HEK293 (cell line): ENCODE measurements at regions not wholly inside any gene's neighbourhood (a gene's known extent, or its start where the extent isn't known, plus 50 kb on each side); places are given as distances from the start of the nearest gene placed in this dataset.

ENCODE experiments used
- CTCF ChIA-PET: fragments of 350-600 bp; formaldehyde crosslinking; extraction: SDS; loops from one replicate; lab custom pipeline; 2021; ENCODE audit warnings: antibody characterized with exemption; lab: Yijun Ruan, JAX
- POLR2A ChIA-PET: fragments of 300-600 bp; formaldehyde crosslinking; extraction: SDS; loops from one replicate; lab custom pipeline; 2020; ENCODE audit warnings: antibody characterized with exemption, inconsistent platforms; lab: Yijun Ruan, JAX
- H3K27ac ChIP-seq: fragments of 200-500 bp; sonication (Bioruptor generic); 2 replicates; pipeline ENCODE4 v1.5.1; 2014; ENCODE audit warnings: low read depth, low read length, control low read depth, inconsistent platforms; ENCODE audit errors: extremely low read depth
- H3K36me3 ChIP-seq, 2 experiments: fragments of 200-500 bp in 1 of 2; sonication (Bioruptor generic) in 1 of 2; 1 replicate in 1 of 2; 2 replicates in 1 of 2; pipeline ENCODE4 v1.5.1; 2014 to 2017; ENCODE audit warnings: inconsistent platforms in 2 of 2, low read length in 2 of 2; ENCODE audit not compliant: control insufficient read depth in 2 of 2, insufficient read depth in 1 of 2
- H3K4me1 ChIP-seq: fragments of 200-500 bp; sonication (Bioruptor generic); 2 replicates; pipeline ENCODE4 v1.5.1; 2014; ENCODE audit warnings: mild to moderate bottlenecking, low read length, inconsistent platforms; ENCODE audit not compliant: control insufficient read depth, insufficient read depth
- H3K4me3 ChIP-seq: 2 replicates; pipeline ENCODE4 v1.5.1; 2011; ENCODE audit warnings: low read depth, mild to moderate bottlenecking, control low read depth, low read length, moderate library complexity
- H3K9me3 ChIP-seq: fragments of 200-500 bp; sonication (Bioruptor generic); 2 replicates; pipeline ENCODE4 v1.5.1; 2014; ENCODE audit warnings: low read depth, low read length, inconsistent platforms; ENCODE audit not compliant: control insufficient read depth, insufficient read depth
- MEIS1 ChIP-seq: sonication (generic); formaldehyde crosslinking; IDR thresholded peaks from 2 replicates; pipeline ENCODE4 v1.8.1; 2022; ENCODE audit warnings: missing genetic modification reagents, mild to moderate bottlenecking, borderline replicate concordance
- MYNN ChIP-seq: fragments of 450-650 bp; formaldehyde crosslinking; IDR thresholded peaks from 2 replicates; pipeline ENCODE4 v1.5.1; 2016; ENCODE audit warnings: missing biosample characterization, missing genetic modification characterization, borderline replicate concordance
- WT1 ChIP-seq: fragments of 450-650 bp; formaldehyde crosslinking; IDR thresholded peaks from 2 replicates; pipeline ENCODE4 v1.5.1; 2016; ENCODE audit warnings: missing biosample characterization, missing genetic modification characterization
- YY2 ChIP-seq: fragments of 450-650 bp; formaldehyde crosslinking; IDR thresholded peaks from 2 replicates; pipeline ENCODE4 v1.5.1; 2016; ENCODE audit warnings: missing biosample characterization, missing genetic modification characterization
- ZBTB20 ChIP-seq: fragments of 450-650 bp; formaldehyde crosslinking; IDR thresholded peaks from 2 replicates; pipeline ENCODE4 v1.5.1; 2016; ENCODE audit warnings: missing biosample characterization, missing genetic modification characterization
- ZBTB21 ChIP-seq: fragments of 450-650 bp; formaldehyde crosslinking; IDR thresholded peaks from 2 replicates; pipeline ENCODE4 v1.5.1; 2017; ENCODE audit warnings: missing biosample characterization, missing genetic modification characterization
- ZBTB26 ChIP-seq: fragments of 450-650 bp; formaldehyde crosslinking; optimal IDR thresholded peaks from 2 replicates; pipeline ENCODE3; 2016; ENCODE audit warnings: missing biosample characterization, mild to moderate bottlenecking, missing genetic modification characterization
- ZBTB48 ChIP-seq: fragments of 450-650 bp; formaldehyde crosslinking; IDR thresholded peaks from 2 replicates; pipeline ENCODE4 v1.5.1; 2016; ENCODE audit warnings: missing biosample characterization, missing genetic modification characterization
- ZBTB8A ChIP-seq: fragments of 450-650 bp; formaldehyde crosslinking; IDR thresholded peaks from 2 replicates; pipeline ENCODE4 v1.5.1; 2016; ENCODE audit warnings: missing biosample characterization, missing genetic modification characterization
- ZNF133 ChIP-seq: fragments of 450-650 bp; formaldehyde crosslinking; IDR thresholded peaks from 2 replicates; pipeline ENCODE4 v1.5.1; 2016; ENCODE audit warnings: missing biosample characterization, missing genetic modification characterization
- ZNF350 ChIP-seq: fragments of 450-650 bp; formaldehyde crosslinking; IDR thresholded peaks from 2 replicates; pipeline ENCODE4 v1.5.0; 2017; ENCODE audit warnings: missing biosample characterization, mild to moderate bottlenecking, missing genetic modification characterization
- ZNF426 ChIP-seq: fragments of 450-650 bp; formaldehyde crosslinking; IDR thresholded peaks from 2 replicates; pipeline ENCODE4 v1.5.1; 2017; ENCODE audit warnings: missing biosample characterization, missing genetic modification characterization, mild to moderate bottlenecking, inconsistent platforms, moderate library complexity
- ZNF473 ChIP-seq: fragments of 450-650 bp; formaldehyde crosslinking; IDR thresholded peaks from 2 replicates; pipeline ENCODE4 v1.5.1; 2017; ENCODE audit warnings: missing biosample characterization, missing genetic modification characterization
- ZNF488 ChIP-seq: fragments of 450-650 bp; formaldehyde crosslinking; IDR thresholded peaks from 2 replicates; pipeline ENCODE4 v1.5.1; 2016; ENCODE audit warnings: missing biosample characterization, missing genetic modification characterization
- ZNF530 ChIP-seq: fragments of 450-650 bp; formaldehyde crosslinking; IDR thresholded peaks from 2 replicates; pipeline ENCODE4 v1.5.1; 2016; ENCODE audit warnings: low read depth, missing biosample characterization, missing genetic modification characterization
- ZNF629 ChIP-seq: fragments of 450-650 bp; formaldehyde crosslinking; IDR thresholded peaks from 2 replicates; pipeline ENCODE4 v1.5.1; 2017; ENCODE audit warnings: missing biosample characterization, missing genetic modification characterization
- ZNF792 ChIP-seq: fragments of 450-650 bp; formaldehyde crosslinking; IDR thresholded peaks from 2 replicates; pipeline ENCODE4 v1.5.1; 2016; ENCODE audit warnings: missing biosample characterization, missing genetic modification characterization
- ZSCAN4 ChIP-seq: fragments of 450-650 bp; formaldehyde crosslinking; IDR thresholded peaks from 2 replicates; pipeline ENCODE4 v1.5.1; 2017; ENCODE audit warnings: missing biosample characterization, missing genetic modification characterization
- TF ChIP-seq, protein P1 (sequence below): fragments of 450-650 bp; formaldehyde crosslinking; IDR thresholded peaks from 2 replicates; pipeline ENCODE4 v1.5.1; 2017; ENCODE audit warnings: missing biosample characterization, missing genetic modification characterization
- TF ChIP-seq, protein P2 (sequence below): fragments of 450-650 bp; formaldehyde crosslinking; IDR thresholded peaks from 2 replicates; pipeline ENCODE4 v1.5.1; 2016; ENCODE audit warnings: missing biosample characterization, missing genetic modification characterization
- TF ChIP-seq, protein P3 (sequence below): fragments of 450-650 bp; formaldehyde crosslinking; IDR thresholded peaks from 2 replicates; pipeline ENCODE4 v1.5.1; 2017; ENCODE audit warnings: missing biosample characterization, missing genetic modification characterization

DNA sequence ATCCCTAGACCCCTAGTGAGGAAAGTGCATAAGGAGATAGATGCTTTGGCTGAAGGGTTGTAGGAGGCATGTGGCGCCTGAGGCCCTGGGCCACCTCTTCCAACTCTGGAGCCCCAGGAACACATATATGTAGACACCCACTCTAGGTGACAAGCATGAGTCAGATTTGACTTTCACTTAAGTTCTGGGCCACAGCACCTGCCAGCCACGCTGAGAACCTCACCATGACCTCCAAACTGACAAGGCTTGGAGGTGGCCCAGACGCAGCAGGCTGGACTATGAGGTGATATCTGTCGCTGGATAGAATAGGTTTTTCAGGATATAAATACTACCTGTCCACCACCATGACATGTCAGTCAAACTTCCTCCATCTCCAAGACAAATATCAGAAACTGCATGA, 894.0 kb upstream of the ZNF722 start:
- ChIA-PET POLR2A (no interaction called here), CTCF (no interaction called here)
- TF ChIP-seq ZBTB21 (tag by site-specific recombination) (no peak), ZNF350 (tag by site-specific recombination) (no peak), ZBTB8A (tag by site-specific recombination) (no peak)
- TF ChIP-seq, protein P1, sequence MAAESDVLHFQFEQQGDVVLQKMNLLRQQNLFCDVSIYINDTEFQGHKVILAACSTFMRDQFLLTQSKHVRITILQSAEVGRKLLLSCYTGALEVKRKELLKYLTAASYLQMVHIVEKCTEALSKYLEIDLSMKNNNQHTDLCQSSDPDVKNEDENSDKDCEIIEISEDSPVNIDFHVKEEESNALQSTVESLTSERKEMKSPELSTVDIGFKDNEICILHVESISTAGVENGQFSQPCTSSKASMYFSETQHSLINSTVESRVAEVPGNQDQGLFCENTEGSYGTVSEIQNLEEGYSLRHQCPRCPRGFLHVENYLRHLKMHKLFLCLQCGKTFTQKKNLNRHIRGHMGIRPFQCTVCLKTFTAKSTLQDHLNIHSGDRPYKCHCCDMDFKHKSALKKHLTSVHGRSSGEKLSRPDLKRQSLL (tag by site-specific recombination), result no peak
- Histone ChIP-seq H3K27ac (no peak overlapping the region), H3K9me3 (no peaks in the 10 kb centered on the region; the same call in 1 of the 2 replicates), H3K4me3 (no peak overlapping the region), H3K36me3 (no peaks in the 10 kb centered on the region), H3K4me1 (no peaks in the 10 kb centered on the region)

- no peaks in the 10 kb centered on the region for H3K36me3 ChIP-seq
- H3K27ac ChIP-seq, result no peak overlapping the region
- no peak overlapping the region for H3K4me3 ChIP-seq
- POLR2A ChIA-PET, result no interaction called here
- CTCF ChIA-PET, result no interaction called here
- TF ChIP-seq ZNF792 (tag by site-specific recombination), result no peak
- TF ChIP-seq YY2 (tag by site-specific recombination), result no peak
- TF ChIP-seq WT1 (tag by site-specific recombination), result no peak
- no peaks in the 10 kb centered on the region for H3K4me1 ChIP-seq
- H3K9me3 ChIP-seq, result no peaks in the 10 kb centered on the region; the same call in 1 of the 2 replicates
Observed at GRCh38 chr7:63105978-63106377, 892.7 kb upstream of the ZNF722 start.

- no peaks in the 10 kb centered on the region for H3K4me1 ChIP-seq
- no peak for TF ChIP-seq ZBTB26 (tag by site-specific recombination)
- no peak for TF ChIP-seq MYNN (tag by site-specific recombination)
- TF ChIP-seq ZNF488 (tag by site-specific recombination), result no peak
- TF ChIP-seq ZNF473, result no peak
- no peak for TF ChIP-seq YY2 (tag by site-specific recombination)
- no peak for TF ChIP-seq MEIS1
- TF ChIP-seq, protein P2, sequence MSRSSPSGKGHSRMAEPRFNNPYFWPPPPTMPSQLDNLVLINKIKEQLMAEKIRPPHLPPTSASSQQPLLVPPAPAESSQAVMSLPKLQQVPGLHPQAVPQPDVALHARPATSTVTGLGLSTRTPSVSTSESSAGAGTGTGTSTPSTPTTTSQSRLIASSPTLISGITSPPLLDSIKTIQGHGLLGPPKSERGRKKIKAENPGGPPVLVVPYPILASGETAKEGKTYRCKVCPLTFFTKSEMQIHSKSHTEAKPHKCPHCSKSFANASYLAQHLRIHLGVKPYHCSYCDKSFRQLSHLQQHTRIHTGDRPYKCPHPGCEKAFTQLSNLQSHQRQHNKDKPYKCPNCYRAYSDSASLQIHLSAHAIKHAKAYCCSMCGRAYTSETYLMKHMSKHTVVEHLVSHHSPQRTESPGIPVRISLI (tag by site-specific recombination), result no peak
- TF ChIP-seq ZSCAN4 (tag by site-specific recombination), result no peak
- no peak for TF ChIP-seq ZNF426
- TF ChIP-seq ZNF133 (tag by site-specific recombination), result no peak
- TF ChIP-seq ZNF629 (tag by site-specific recombination), result no peak
- TF ChIP-seq ZBTB20, result no peak
- TF ChIP-seq ZBTB48 (tag by site-specific recombination), result no peak
- TF ChIP-seq, protein P3, sequence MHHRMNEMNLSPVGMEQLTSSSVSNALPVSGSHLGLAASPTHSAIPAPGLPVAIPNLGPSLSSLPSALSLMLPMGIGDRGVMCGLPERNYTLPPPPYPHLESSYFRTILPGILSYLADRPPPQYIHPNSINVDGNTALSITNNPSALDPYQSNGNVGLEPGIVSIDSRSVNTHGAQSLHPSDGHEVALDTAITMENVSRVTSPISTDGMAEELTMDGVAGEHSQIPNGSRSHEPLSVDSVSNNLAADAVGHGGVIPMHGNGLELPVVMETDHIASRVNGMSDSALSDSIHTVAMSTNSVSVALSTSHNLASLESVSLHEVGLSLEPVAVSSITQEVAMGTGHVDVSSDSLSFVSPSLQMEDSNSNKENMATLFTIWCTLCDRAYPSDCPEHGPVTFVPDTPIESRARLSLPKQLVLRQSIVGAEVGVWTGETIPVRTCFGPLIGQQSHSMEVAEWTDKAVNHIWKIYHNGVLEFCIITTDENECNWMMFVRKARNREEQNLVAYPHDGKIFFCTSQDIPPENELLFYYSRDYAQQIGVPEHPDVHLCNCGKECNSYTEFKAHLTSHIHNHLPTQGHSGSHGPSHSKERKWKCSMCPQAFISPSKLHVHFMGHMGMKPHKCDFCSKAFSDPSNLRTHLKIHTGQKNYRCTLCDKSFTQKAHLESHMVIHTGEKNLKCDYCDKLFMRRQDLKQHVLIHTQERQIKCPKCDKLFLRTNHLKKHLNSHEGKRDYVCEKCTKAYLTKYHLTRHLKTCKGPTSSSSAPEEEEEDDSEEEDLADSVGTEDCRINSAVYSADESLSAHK (tag by site-specific recombination), result no peak
- TF ChIP-seq ZNF530 (tag by site-specific recombination), result no peak
- TF ChIP-seq, all 188 proteins: peak for 0
- Histone ChIP-seq H3K36me3 (no peaks in the 10 kb centered on the region), H3K4me3 (no peak overlapping the region), H3K27ac (no peak overlapping the region), H3K9me3 (no peaks in the 10 kb centered on the region; the same call in 1 of the 2 replicates)
- ChIA-PET POLR2A (no interaction called here), CTCF (no interaction called here)
Observed at GRCh38 chr7:63106506-63107388, 891.9 kb upstream of the ZNF722 start.
